ENCODE measurements at regions not wholly inside any gene's neighbourhood (a gene's known extent, or its start where the extent isn't known, plus 50 kb on each side); places are given as distances from the start of the nearest gene placed in this dataset.

GRCh38 chr18:46246101-46246500 lies 141.9 kb downstream of the HAUS1 start:
- no peak for DNase-seq (ENCODE audit: low read depth)
- no peaks in the 10 kb centered on the region for H3K36me3 ChIP-seq (ENCODE audit: control insufficient read depth, insufficient read depth, low read length)
- H3K4me3 ChIP-seq (ENCODE audit: low read depth, low read length): no peak overlapping the region
- TF ChIP-seq CTCF (IDR thresholded peaks at IDR 0.05; ENCODE audit: insufficient read depth, low read length, severe bottlenecking): no peak
- H3K27me3 ChIP-seq (ENCODE audit: control insufficient read depth, insufficient read depth, low read length): no peaks in the 10 kb centered on the region
- no peak for FAIRE-seq

DNA sequence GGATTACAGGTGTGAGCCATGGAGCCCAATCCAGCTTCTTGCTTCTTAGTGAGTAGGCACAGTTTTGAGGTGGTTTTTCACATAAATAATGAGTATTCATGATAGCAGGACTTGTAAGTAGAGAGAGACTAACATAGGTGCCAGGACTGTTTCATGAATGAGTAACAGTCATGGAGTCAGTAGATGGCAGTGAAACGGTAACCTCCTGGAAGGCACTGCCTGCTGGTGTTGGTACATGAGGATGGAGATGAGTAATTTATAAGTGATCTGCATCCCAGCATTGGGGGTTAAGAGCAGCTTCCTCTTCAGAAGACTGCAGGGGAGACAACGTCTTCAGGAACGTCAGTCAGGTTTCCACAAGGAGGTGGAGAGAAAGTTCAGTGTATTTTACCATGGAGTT lies 143.8 kb downstream of the HAUS1 start:
- Histone ChIP-seq H3K27me3 (ENCODE audit: control insufficient read depth, insufficient read depth, low read length) (no peaks in the 10 kb centered on the region), H3K4me3 (ENCODE audit: low read depth, low read length) (no peak overlapping the region), H3K36me3 (ENCODE audit: control insufficient read depth, insufficient read depth, low read length) (no peaks in the 10 kb centered on the region)
- no peak for DNase-seq (ENCODE audit: low read depth)
- TF ChIP-seq CTCF (IDR thresholded peaks at IDR 0.05; ENCODE audit: insufficient read depth, low read length, severe bottlenecking): no peak
- FAIRE-seq: no peak

DNA sequence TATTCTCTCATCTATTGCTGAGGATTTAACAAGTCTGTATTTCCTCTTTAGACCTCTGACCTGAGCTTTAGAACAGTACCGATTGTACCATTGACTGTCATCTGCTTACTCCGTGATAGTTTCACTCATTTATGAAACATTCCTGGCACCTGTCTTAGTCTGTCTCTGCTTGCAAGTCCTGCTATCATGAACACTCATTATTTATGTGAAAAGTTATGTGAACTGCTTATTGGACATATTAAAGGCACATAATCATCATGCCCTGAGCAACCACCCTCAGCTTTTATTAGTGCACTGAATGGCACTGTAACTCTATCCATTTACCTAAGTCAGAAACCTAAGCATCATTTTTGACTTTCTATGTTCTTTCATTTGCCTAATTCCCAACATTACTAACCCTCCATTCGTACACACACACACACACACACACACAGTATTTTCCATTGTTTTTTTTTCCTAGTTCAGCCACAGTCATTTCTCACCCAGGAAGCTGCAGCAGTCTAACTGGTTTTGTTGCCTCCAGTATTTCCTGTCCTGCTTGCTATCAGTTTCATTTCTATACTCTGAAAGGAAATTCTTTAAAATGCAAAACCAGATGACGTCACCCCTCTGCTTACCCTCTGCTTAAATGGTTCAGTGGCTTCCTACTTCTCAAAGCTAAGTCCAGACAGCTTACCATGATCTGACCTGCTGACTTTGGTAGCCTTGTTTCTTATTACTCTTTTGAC lies 146.1 kb downstream of the HAUS1 start:
- Histone ChIP-seq H3K4me3 (ENCODE audit: low read depth, low read length) (no peak overlapping the region), H3K27me3 (ENCODE audit: control insufficient read depth, insufficient read depth, low read length) (no peaks in the 10 kb centered on the region), H3K36me3 (ENCODE audit: control insufficient read depth, insufficient read depth, low read length) (no peaks in the 10 kb centered on the region)
- DNase-seq (ENCODE audit: low read depth) (peak; percentile 99), FAIRE-seq (no peak)
- no peak for TF ChIP-seq CTCF (IDR thresholded peaks at IDR 0.05; ENCODE audit: insufficient read depth, low read length, severe bottlenecking)

- Histone ChIP-seq H3K27me3 (ENCODE audit: control insufficient read depth, insufficient read depth, low read length) (no peaks in the 10 kb centered on the region), H3K4me3 (ENCODE audit: low read depth, low read length) (no peak overlapping the region), H3K36me3 (ENCODE audit: control insufficient read depth, insufficient read depth, low read length) (no peaks in the 10 kb centered on the region)
- FAIRE-seq (no peak), DNase-seq (ENCODE audit: low read depth) (no peak)
- no peak for TF ChIP-seq CTCF (IDR thresholded peaks at IDR 0.05; ENCODE audit: insufficient read depth, low read length, severe bottlenecking)
Measured at GRCh38 chr18:46250812-46251173, 146.6 kb downstream of the HAUS1 start.

DNA sequence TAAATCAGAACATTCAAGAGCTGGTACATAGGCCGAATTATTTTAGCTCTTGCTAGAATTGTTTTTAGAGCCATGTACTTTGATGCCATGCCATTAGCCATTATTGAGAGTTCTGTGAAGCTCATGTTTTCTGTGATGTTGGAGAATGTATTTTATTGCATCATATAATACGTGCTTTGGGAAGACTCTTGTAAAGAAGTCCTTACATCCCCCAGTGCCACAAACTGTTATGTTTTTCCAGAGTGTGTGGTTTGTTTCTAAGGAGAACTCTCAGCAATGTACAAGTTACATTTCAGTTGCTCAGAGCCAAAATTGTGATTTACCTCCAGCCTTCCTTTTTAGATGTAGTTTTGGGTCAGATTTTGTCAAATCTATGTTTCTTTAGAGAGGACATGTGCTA lies 148.6 kb downstream of the HAUS1 start:
- DNase-seq (ENCODE audit: low read depth) (no peak), FAIRE-seq (no peak)
- Histone ChIP-seq H3K36me3 (ENCODE audit: control insufficient read depth, insufficient read depth, low read length) (no peaks in the 10 kb centered on the region), H3K27me3 (ENCODE audit: control insufficient read depth, insufficient read depth, low read length) (no peaks in the 10 kb centered on the region), H3K4me3 (ENCODE audit: low read depth, low read length) (no peak overlapping the region)
- no peak for TF ChIP-seq CTCF (IDR thresholded peaks at IDR 0.05; ENCODE audit: insufficient read depth, low read length, severe bottlenecking)

- H3K4me3 ChIP-seq (ENCODE audit: low read depth, low read length): no peak overlapping the region
- no peaks in the 10 kb centered on the region for H3K27me3 ChIP-seq (ENCODE audit: control insufficient read depth, insufficient read depth, low read length)
- no peak for TF ChIP-seq CTCF (IDR thresholded peaks at IDR 0.05; ENCODE audit: insufficient read depth, low read length, severe bottlenecking)
- H3K36me3 ChIP-seq (ENCODE audit: control insufficient read depth, insufficient read depth, low read length): no peaks in the 10 kb centered on the region
- FAIRE-seq (no peak), DNase-seq (ENCODE audit: low read depth) (peak; percentile 74)
Measured at GRCh38 chr18:46253498-46253897, 149.3 kb downstream of the HAUS1 start.
